Lower leg skin (tissue), 3 donors: ENCODE measurements at regions not wholly inside any gene's neighbourhood (a gene's known extent, or its start where the extent isn't known, plus 50 kb on each side); places are given as distances from the start of the nearest gene placed in this dataset.

Experiments
- CTCF ChIP-seq, 3 donors: fragments of 450-650 bp; IDR thresholded peaks; one replicate each; pipeline ENCODE4 v1.5.1; 2016; ENCODE audit warnings: antibody characterized with exemption in 3 of 3, mild to moderate bottlenecking in 3 of 3, moderate library complexity in 2 of 3
- POLR2A ChIP-seq, 2 donors: fragments of 450-650 bp; IDR thresholded peaks; one replicate each; pipeline ENCODE4 v1.6.1; 2016 to 2017; ENCODE audit warnings: antibody characterized with exemption in 2 of 2, mild to moderate bottlenecking in 1 of 2, moderate library complexity in 1 of 2

DNA sequence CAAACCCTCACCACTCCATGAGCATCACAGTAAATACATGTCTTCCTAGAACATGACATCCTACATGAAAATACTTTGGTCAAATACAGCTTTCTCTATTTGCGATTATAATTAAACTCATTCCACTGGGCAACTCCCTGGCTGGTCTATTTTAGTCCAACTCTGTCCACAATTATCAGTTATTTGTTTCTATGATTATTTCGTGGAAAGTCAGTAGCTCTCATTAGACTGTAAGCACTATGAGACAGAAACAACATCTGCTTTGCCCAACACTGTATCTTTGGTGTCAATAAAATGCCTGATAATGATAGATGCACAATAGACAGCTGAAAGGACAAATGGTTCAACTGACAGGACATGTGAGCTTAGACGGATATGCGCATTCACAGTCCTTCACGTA lies 292.0 kb downstream of the KLF12 start:
- TF ChIP-seq POLR2A (IDR thresholded peaks at IDR 0.05) (no peak), CTCF (IDR thresholded peaks at IDR 0.05) (no peak)
